Naive thymus-derived CD8-positive, alpha-beta T cell (primary cell): ENCODE measurements at regions not wholly inside any gene's neighbourhood (a gene's known extent, or its start where the extent isn't known, plus 50 kb on each side); places are given as distances from the start of the nearest gene placed in this dataset.

Experiments
- ATAC-seq, 2 donors: fragments of 150-1000 bp; cut with Tn5 transposase in 1 of 2; sonication (Bioruptor Pico), chemical (Tn5 transposase) in 1 of 2; 1 replicate in 1 of 2; 2 replicates in 1 of 2; pipeline ENCODE4 v1.10.0; 2021; ENCODE audit warnings: mild to moderate bottlenecking in 2 of 2, moderate library complexity in 2 of 2
- POLR2A ChIA-PET: fragments of 350-600 bp; sonication (Branson Sonifier 250); formaldehyde crosslinking; loops from one replicate; lab custom pipeline; 2021; ENCODE audit warnings: antibody characterized with exemption; lab: Charles Lee
- DNase-seq, 10 donors: peaks; one replicate each; pipeline versions ENCODE4 v3.0.0 to v3.0.0-alpha.2; 2020 to 2022
- H3K27ac Mint-ChIP-seq, 10 donors: one replicate each; pipeline ENCODE4 v1.8.0; 2020 to 2022; ENCODE audit warnings: mild to moderate bottlenecking in 10 of 10, mixed read lengths in 10 of 10, moderate library complexity in 4 of 10, inconsistent platforms in 1 of 10
- H3K27me3 Mint-ChIP-seq, 5 donors: one replicate each; pipeline ENCODE4 v1.8.0; 2021 to 2022; ENCODE audit warnings: mixed read lengths in 5 of 5
- H3K36me3 Mint-ChIP-seq, 3 donors: one replicate each; pipeline ENCODE4 v1.8.0; 2020 to 2022; ENCODE audit warnings: mixed read lengths in 3 of 3, mild to moderate bottlenecking in 2 of 3, inconsistent platforms in 1 of 3
- H3K4me1 Mint-ChIP-seq, 4 donors: one replicate each; pipeline ENCODE4 v1.8.0; 2021 to 2022; ENCODE audit warnings: mixed read lengths in 4 of 4
- H3K4me3 Mint-ChIP-seq, 10 donors: one replicate each; pipeline ENCODE4 v1.8.0; 2020 to 2022; ENCODE audit warnings: mild to moderate bottlenecking in 10 of 10, mixed read lengths in 10 of 10, moderate library complexity in 6 of 10, inconsistent platforms in 1 of 10
- H3K9me3 Mint-ChIP-seq, 9 donors: one replicate each; pipeline ENCODE4 v1.8.0; 2020 to 2022; ENCODE audit warnings: mixed read lengths in 9 of 9, mild to moderate bottlenecking in 3 of 9, inconsistent platforms in 1 of 9, moderate library complexity in 1 of 9

GRCh38 chr6:93779086-93779841 is 359.9 kb upstream of the EPHA7 start:
- H3K27ac Mint-ChIP-seq, result no peak overlapping the region
- H3K9me3 Mint-ChIP-seq, result peaks cover 0 to 4% (median 0%) of the 10 kb centered on the region in 9 donors
- POLR2A ChIA-PET, result no interaction called here
- no peaks in the 10 kb centered on the region for H3K27me3 Mint-ChIP-seq
- H3K4me1 Mint-ChIP-seq, result no peaks in the 10 kb centered on the region
- no peaks in the 10 kb centered on the region for H3K36me3 Mint-ChIP-seq
- no peak for ATAC-seq
- no peak overlapping the region for H3K4me3 Mint-ChIP-seq
- DNase-seq, result no peak

- no peak for ATAC-seq
- H3K36me3 Mint-ChIP-seq, result no peaks in the 10 kb centered on the region
- H3K4me3 Mint-ChIP-seq, result no peak overlapping the region
- no peak overlapping the region for H3K27ac Mint-ChIP-seq
- H3K27me3 Mint-ChIP-seq, result no peaks in the 10 kb centered on the region
- peaks cover 0 to 8% (median under 1%) of the 10 kb centered on the region in 9 donors for H3K9me3 Mint-ChIP-seq
- POLR2A ChIA-PET, result no interaction called here
- DNase-seq, result no peak
- H3K4me1 Mint-ChIP-seq, result no peaks in the 10 kb centered on the region
Observed at GRCh38 chr6:93759190-93759589, 339.8 kb upstream of the EPHA7 start.

GRCh38 chr6:93751969-93752368 is 332.6 kb upstream of the EPHA7 start:
- no peak overlapping the region for H3K4me3 Mint-ChIP-seq
- no peaks in the 10 kb centered on the region for H3K4me1 Mint-ChIP-seq

GRCh38 chr6:93749930-93750329 is 330.6 kb upstream of the EPHA7 start:
- no peaks in the 10 kb centered on the region for H3K27me3 Mint-ChIP-seq
- no peak for ATAC-seq
- no peak overlapping the region for H3K4me3 Mint-ChIP-seq
- H3K27ac Mint-ChIP-seq, result no peak overlapping the region
- POLR2A ChIA-PET, result no interaction called here
- no peaks in the 10 kb centered on the region for H3K36me3 Mint-ChIP-seq
- H3K4me1 Mint-ChIP-seq, result no peaks in the 10 kb centered on the region
- peaks cover 0 to 7% (median 4%) of the 10 kb centered on the region in 9 donors for H3K9me3 Mint-ChIP-seq
- DNase-seq, result no peak

More at GRCh38 chr6:93751969-93752368, 332.6 kb upstream of the EPHA7 start:
- no peaks in the 10 kb centered on the region for H3K36me3 Mint-ChIP-seq
- H3K9me3 Mint-ChIP-seq, result peaks cover 0 to 6% (median 2%) of the 10 kb centered on the region in 9 donors
- no peak for ATAC-seq
- no peak for DNase-seq
- H3K27ac Mint-ChIP-seq, result no peak overlapping the region
- H3K27me3 Mint-ChIP-seq, result no peaks in the 10 kb centered on the region
- POLR2A ChIA-PET, result no interaction called here

- no peaks in the 10 kb centered on the region for H3K4me1 Mint-ChIP-seq
- peaks cover 0 to 13% (median 4%) of the 10 kb centered on the region in 9 donors for H3K9me3 Mint-ChIP-seq
- ATAC-seq (no peak), DNase-seq (no peak)
- H3K36me3 Mint-ChIP-seq, result no peaks in the 10 kb centered on the region
- no peak overlapping the region for H3K4me3 Mint-ChIP-seq
- POLR2A ChIA-PET, result no interaction called here
- no peaks in the 10 kb centered on the region for H3K27me3 Mint-ChIP-seq
- no peak overlapping the region for H3K27ac Mint-ChIP-seq
Observed at GRCh38 chr6:93749191-93749590, 329.8 kb upstream of the EPHA7 start.

GRCh38 chr6:93746892-93747291 is 327.5 kb upstream of the EPHA7 start:
- Mint-ChIP-seq H3K36me3 (no peaks in the 10 kb centered on the region), H3K4me3 (no peak overlapping the region), H3K9me3 (peaks cover 2 to 27% (median 7%) of the 10 kb centered on the region in 9 donors), H3K27me3 (no peaks in the 10 kb centered on the region), H3K27ac (no peak overlapping the region), H3K4me1 (no peaks in the 10 kb centered on the region)
- POLR2A ChIA-PET, result no interaction called here
- DNase-seq (no peak), ATAC-seq (no peak)

GRCh38 chr6:93745306-93745705 is 325.9 kb upstream of the EPHA7 start:
- POLR2A ChIA-PET, result no interaction called here
- DNase-seq (no peak), ATAC-seq (no peak)
- Mint-ChIP-seq H3K36me3 (no peaks in the 10 kb centered on the region), H3K27me3 (no peaks in the 10 kb centered on the region), H3K4me1 (no peaks in the 10 kb centered on the region), H3K9me3 (peaks cover 2 to 27% (median 10%) of the 10 kb centered on the region in 9 donors), H3K4me3 (no peak overlapping the region), H3K27ac (no peak overlapping the region)

- H3K4me3 Mint-ChIP-seq, result no peak overlapping the region
- H3K36me3 Mint-ChIP-seq, result no peaks in the 10 kb centered on the region
- no peak overlapping the region for H3K27ac Mint-ChIP-seq
- no peak for DNase-seq
- H3K4me1 Mint-ChIP-seq, result no peaks in the 10 kb centered on the region
- POLR2A ChIA-PET, result no interaction called here
- H3K9me3 Mint-ChIP-seq, result peaks cover 0 to 7% (median 3%) of the 10 kb centered on the region in 9 donors
- no peaks in the 10 kb centered on the region for H3K27me3 Mint-ChIP-seq
- ATAC-seq, result no peak
Observed at GRCh38 chr6:93735099-93735498, 315.7 kb upstream of the EPHA7 start.

- ATAC-seq, result no peak
- Mint-ChIP-seq H3K4me3 (no peak overlapping the region), H3K4me1 (no peaks in the 10 kb centered on the region), H3K27me3 (no peaks in the 10 kb centered on the region), H3K36me3 (no peaks in the 10 kb centered on the region), H3K27ac (no peak overlapping the region), H3K9me3 (peaks cover 0 to 18% (median 3%) of the 10 kb centered on the region in 9 donors)
- no peak for DNase-seq
- POLR2A ChIA-PET, result no interaction called here
Observed at GRCh38 chr6:93731306-93731705, 311.9 kb upstream of the EPHA7 start.

- DNase-seq, result no peak
- peaks cover 0 to 18% (median 2%) of the 10 kb centered on the region in 9 donors for H3K9me3 Mint-ChIP-seq
- no peaks in the 10 kb centered on the region for H3K4me1 Mint-ChIP-seq
- H3K27ac Mint-ChIP-seq, result no peak overlapping the region
- POLR2A ChIA-PET, result no interaction called here
- no peaks in the 10 kb centered on the region for H3K36me3 Mint-ChIP-seq
- no peak overlapping the region for H3K4me3 Mint-ChIP-seq
- no peak for ATAC-seq
- no peaks in the 10 kb centered on the region for H3K27me3 Mint-ChIP-seq
Observed at GRCh38 chr6:93728150-93728549, 308.8 kb upstream of the EPHA7 start.

GRCh38 chr6:93727447-93727846 is 308.1 kb upstream of the EPHA7 start:
- POLR2A ChIA-PET, result interaction anchor here (0.7 kb wide), 1 partner anchor 557 kb away, joined by 3 read pairs; no protein-coding TSS in a partner anchor
- Mint-ChIP-seq H3K27me3 (no peaks in the 10 kb centered on the region), H3K9me3 (peaks cover 0 to 18% (median 2%) of the 10 kb centered on the region in 9 donors), H3K36me3 (no peaks in the 10 kb centered on the region), H3K4me1 (no peaks in the 10 kb centered on the region), H3K4me3 (no peak overlapping the region), H3K27ac (no peak overlapping the region)
- ATAC-seq (no peak), DNase-seq (no peak)

GRCh38 chr6:93721386-93722048 is 302.2 kb upstream of the EPHA7 start:
- POLR2A ChIA-PET, result no interaction called here
- H3K4me1 Mint-ChIP-seq, result no peaks in the 10 kb centered on the region
- DNase-seq (no peak), ATAC-seq (no peak)
- H3K4me3 Mint-ChIP-seq, result no peak overlapping the region
- H3K27ac Mint-ChIP-seq, result no peak overlapping the region
- H3K27me3 Mint-ChIP-seq, result no peaks in the 10 kb centered on the region
- H3K9me3 Mint-ChIP-seq, result peaks cover 0 to 13% (median 3%) of the 10 kb centered on the region in 9 donors
- H3K36me3 Mint-ChIP-seq, result no peaks in the 10 kb centered on the region

- Mint-ChIP-seq H3K4me3 (no peak overlapping the region), H3K27ac (no peak overlapping the region), H3K4me1 (no peaks in the 10 kb centered on the region), H3K9me3 (peaks cover 3 to 32% (median 25%) of the 10 kb centered on the region in 9 donors), H3K27me3 (no peaks in the 10 kb centered on the region), H3K36me3 (peaks cover 0 to 9% (median 0%) of the 10 kb centered on the region in 3 donors)
- ATAC-seq (no peak), DNase-seq (no peak)
- POLR2A ChIA-PET, result no interaction called here
Observed at GRCh38 chr6:93713974-93714373, 294.6 kb upstream of the EPHA7 start.
